GM19452 (cell line): ENCODE measurements at regions not wholly inside any gene's neighbourhood (a gene's known extent, or its start where the extent isn't known, plus 50 kb on each side); places are given as distances from the start of the nearest gene placed in this dataset.

Experiments used
- ATAC-seq: cut with Tn5 transposase; IDR thresholded peaks from one replicate; pipeline ENCODE4 v1.9.1; 2021; ENCODE audit not compliant: unreplicated experiment

DNA sequence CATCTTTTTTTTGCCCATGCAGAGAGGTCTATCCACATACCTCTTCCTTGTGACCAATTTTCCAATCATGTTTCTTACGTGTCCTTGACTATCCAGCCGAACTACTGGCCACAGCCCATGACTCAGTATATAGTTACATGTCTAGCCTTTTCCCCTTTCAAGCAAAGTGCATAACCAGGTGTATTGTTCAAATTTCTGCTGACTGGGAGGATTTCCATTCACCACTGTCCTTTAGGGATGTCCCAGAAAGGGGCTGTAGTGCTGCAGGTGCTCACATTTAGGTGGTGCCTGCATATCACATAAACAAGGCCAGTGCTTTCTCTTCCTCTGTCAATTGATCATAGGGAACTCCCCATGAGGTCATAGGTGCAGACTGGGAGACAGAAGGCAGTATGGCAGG is 69.4 kb upstream of the ALDH1A3 start:
- ATAC-seq: no peak

DNA sequence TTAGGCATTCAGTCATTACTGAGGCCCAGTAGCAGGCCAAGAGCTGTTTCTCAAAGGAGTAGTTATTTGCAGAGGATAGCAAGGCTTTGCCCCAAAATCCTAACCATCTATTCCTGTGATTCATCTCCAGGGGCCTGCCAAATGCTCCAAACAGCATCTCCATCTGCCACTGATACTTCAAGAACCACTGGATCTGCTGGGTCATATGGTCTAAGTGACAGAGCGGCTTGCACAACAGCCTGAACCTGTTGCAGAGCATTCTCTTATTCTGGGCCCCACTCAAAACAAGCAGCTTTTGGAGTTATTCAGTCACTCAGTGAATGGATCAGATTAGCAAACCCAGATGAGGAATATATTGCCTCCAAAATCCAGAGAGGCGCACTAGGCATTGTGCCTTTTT is 68.8 kb upstream of the ALDH1A3 start:
- no peak for ATAC-seq

DNA sequence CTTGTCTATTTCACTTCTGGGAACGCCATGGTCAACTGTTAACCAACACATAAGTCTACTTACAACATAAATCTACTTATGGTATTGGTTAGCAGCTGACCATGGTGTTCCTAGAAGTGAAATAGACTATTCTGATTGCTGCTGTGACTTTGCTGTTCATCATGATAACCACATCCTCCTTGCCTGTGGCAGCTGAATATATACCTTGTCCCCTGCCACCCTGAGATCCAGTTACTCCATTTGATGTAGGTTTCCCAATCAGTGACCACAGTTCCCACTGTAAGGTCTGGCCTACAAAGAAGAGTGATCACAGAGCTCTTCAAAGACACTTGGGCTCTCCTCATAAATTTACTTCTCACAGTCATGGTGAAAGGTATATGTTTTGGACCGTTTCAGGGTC is 66.8 kb upstream of the ALDH1A3 start:
- ATAC-seq: no peak

DNA sequence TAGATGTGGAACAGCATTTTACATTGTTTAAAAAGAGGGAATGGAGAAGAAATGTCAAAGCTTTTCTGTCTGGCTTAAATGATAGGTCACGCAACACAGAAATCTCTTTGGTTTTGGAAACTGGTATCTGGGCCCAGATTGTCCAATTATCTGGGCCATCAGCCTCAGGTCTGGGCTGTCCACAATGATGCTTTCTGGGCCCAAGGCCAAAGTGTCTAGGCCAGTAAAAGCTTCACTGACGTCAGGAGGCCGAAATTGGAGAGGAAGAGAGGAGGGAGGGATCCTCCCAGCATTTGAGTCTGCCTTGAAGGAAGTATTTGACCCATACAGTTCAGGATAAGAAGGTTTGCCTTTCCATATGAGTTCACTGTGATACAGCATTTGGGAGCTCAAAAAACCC is 60.7 kb upstream of the ALDH1A3 start:
- ATAC-seq: no peak

DNA sequence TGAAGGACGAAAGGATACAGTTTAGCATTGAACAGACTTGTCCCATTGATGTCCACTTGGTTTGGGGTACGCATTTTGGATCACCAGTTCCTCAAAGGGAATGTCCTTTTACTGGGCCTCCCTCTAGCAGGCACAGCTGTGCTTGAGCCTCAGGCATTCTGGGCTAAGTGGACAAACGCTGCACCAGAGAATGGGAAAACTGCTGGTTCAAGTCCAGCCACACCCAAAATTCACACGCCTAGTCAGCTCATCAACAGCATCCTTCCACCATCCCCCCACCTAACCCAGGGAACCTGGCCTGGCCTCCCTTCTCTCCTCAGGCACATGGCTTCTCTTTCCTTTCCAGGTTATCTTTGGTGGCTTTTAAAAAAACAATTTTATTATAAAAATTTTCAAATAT is 59.1 kb upstream of the ALDH1A3 start:
- no peak for ATAC-seq

DNA sequence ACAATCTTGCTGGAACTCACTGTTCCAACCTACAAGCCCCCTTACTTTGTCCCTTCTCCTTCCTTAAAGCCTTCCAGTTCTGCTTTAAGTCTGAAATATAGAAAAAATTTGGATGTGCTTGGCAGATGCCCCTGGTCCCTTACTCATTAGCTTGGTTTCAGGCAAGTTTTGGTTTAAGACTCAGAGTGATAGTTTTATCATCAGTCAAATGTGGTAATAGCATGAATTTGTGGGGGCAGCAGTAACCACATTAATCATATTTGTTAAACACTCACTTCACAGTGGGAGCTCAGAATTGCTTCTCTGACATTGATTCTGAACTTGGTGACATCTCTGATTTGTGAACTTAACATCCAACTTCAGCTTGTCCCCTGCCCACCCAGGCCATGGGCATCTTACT is 58.3 kb upstream of the ALDH1A3 start:
- no peak for ATAC-seq

DNA sequence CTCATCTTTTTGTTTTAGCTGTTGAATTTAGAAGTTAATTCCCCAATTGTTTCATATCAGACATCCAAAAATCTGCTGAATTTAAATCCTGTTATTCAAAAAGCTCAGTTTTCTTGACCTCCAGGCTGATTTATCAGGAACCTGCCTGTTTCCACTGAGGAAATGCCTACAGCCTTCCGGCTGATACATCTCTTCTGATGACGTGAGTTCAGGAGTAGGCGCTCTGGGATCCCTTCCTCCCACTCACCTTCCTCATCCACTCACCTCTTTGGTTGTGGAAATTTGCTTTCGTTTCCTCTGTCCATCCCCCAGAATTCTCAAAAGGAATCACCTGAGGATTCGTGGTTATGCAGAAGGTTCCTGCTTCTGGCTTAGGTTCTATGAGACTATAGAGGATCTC is 55.4 kb upstream of the ALDH1A3 start:
- ATAC-seq: no peak

DNA sequence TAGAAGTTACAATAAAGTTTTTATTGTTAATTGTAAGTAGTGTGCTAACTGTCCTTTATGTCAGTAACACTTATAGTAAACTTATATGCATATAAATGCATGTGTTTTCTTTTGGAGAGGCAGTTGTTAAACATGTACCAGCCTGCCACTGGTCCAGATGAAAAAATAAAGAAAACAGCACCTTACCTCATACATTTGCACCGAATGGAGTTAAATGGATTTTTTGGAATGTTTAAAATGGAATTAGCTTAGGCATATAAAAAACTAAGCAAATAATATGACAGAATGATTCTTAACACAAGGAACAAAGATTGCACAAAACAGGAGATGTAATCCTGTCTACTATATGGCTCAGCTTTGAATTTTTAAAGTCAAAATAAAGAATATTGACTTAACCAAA is 50.2 kb upstream of the ALDH1A3 start:
- ATAC-seq: no peak
